GM20000 (cell line): ENCODE measurements at regions not wholly inside any gene's neighbourhood (a gene's known extent, or its start where the extent isn't known, plus 50 kb on each side); places are given as distances from the start of the nearest gene placed in this dataset.

Source experiments
- DNase-seq: peaks from one replicate; pipeline ENCODE4 v3.0.0; 2012; ENCODE audit warnings: low spot score
- TF ChIP-seq, protein P1 (sequence below): IDR thresholded peaks from 2 replicates; pipeline ENCODE4 v1.5.1; 2012; ENCODE audit warnings: mild to moderate bottlenecking, control low read depth; ENCODE audit errors: extremely low read depth, missing control alignments

DNA sequence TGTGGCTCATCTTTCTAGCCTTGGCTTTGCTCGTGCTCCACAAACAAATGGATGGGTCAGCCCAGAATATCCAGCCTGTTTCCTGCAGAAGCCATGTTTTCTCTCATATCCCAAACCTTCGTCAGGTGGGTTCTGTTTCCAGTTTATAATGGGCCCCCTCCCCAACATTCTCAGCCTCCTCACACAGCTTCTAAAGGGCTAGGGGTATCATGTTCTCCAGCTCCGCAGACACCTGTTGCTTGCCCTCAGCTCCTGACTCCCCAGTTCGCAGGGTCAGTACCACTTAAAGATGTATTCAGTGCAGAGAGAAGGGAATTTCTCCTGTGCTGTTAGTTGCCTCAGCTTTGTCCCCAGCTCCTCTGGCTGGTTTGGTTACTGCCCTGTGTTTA, 447.3 kb upstream of the JARID2 start:
- TF ChIP-seq, protein P1, sequence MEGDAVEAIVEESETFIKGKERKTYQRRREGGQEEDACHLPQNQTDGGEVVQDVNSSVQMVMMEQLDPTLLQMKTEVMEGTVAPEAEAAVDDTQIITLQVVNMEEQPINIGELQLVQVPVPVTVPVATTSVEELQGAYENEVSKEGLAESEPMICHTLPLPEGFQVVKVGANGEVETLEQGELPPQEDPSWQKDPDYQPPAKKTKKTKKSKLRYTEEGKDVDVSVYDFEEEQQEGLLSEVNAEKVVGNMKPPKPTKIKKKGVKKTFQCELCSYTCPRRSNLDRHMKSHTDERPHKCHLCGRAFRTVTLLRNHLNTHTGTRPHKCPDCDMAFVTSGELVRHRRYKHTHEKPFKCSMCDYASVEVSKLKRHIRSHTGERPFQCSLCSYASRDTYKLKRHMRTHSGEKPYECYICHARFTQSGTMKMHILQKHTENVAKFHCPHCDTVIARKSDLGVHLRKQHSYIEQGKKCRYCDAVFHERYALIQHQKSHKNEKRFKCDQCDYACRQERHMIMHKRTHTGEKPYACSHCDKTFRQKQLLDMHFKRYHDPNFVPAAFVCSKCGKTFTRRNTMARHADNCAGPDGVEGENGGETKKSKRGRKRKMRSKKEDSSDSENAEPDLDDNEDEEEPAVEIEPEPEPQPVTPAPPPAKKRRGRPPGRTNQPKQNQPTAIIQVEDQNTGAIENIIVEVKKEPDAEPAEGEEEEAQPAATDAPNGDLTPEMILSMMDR, result no peak
- DNase-seq, result no peak

DNA sequence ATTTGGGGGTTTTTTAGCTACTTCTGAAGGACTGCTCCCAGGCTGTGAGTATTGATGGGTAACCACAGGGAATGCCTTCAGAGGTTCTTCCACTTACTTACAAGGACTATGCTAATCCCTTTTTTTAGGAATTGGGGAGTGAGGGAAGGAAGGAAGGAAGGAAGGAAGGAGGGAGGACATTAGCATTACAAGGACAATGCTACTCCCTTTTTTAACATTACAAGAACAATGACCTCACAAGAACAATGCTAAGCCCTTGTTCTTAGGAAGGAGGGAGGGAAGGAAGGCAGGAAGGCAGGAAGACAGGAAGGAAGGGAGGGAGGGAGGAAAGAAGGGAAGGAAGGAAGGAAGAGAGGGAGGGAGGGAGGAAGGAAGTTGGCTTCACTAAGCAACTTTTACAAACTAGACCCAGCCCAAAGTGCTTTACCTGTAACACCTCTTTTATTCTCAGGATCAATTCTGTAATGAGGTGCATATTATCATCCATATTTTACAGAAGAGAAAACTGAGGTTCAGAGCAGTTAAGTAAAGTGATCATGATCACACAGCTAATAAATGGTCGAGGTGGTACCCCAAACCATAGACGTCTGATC, 446.8 kb upstream of the JARID2 start:
- TF ChIP-seq, protein P1, result no peak
- no peak for DNase-seq

- TF ChIP-seq, protein P1, result no peak
- DNase-seq, result peak; percentile 39
These were observed 445.9 kb upstream of the JARID2 start for GRCh38 chr6:14799928-14800327.

DNA sequence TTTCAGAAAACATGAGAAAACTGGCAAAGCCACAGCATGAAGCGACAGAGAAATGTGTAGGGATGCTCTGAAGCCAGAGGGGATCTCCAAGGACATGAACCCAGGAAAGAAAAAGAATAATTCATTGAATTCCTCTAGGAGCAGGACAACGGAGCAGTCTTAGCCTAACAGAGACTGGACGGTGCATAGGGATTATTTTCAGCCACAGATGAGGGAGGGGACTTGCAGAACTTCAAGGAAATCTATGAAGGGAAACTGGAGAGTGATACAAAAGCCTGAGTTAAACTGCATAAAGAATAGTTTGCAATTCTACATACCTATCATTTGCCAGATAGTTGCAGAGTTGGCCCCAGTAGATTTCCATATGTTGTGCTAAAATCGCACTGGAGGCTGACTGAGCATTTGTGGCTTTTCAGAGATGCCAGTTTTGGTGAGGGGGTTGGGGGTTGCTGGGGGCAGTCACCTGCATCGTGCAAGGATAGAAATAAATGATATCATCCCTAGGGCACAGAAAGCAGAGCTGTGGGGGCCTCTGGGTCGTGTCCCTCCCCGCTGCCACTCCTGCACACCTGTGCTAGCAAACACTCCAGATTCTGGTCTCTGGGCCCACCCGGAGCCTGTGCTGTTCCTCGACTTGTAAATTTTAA, 443.2 kb upstream of the JARID2 start:
- no peak for DNase-seq
- TF ChIP-seq, protein P1, result no peak

- no peak for DNase-seq
- TF ChIP-seq, protein P1, result no peak
These were observed 441.7 kb upstream of the JARID2 start for GRCh38 chr6:14804001-14804784.

DNA sequence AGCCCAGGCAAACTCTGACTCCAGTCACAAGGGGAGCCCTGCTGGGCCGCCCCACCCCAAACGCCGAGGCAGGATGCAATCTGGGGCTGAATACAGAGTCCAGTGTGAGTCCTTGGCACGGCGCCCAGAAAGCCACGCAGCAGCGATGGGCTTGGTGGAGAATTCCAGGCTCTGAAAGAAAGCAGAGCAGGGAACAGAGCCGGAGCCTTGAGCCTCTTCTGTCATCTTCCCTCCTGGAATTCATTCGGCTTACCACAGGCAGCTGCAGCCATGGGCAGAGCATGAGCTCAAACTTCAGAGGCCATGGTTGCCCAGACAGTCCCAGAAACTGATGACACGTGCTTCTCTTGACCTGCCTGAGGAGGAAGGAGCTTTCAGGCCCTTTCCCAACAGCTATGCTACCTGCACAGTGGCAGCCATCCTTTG, 441.1 kb upstream of the JARID2 start:
- no peak for DNase-seq
- TF ChIP-seq, protein P1, result no peak

DNA sequence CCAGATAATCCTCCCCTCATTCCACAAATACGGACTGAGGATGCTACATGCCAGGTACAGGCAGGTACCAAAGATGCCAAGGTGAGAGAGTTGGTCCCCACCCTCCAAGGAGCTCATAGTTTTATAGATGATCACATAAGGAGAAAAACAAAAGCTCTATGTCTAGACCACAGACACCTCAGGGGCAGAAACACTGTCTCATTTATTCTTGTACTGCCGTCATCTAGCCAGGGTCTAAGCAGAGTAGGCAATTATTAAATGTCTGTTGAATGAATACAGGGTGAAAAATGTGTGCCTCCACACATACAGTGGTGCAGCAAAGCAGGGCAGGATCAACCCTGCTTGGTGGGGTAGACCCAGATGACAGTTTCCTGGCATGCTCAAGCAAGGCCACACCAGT, 439.8 kb upstream of the JARID2 start:
- DNase-seq, result no peak
- TF ChIP-seq, protein P1, result no peak
